GM23338 (cell line): ENCODE measurements at regions not wholly inside any gene's neighbourhood (a gene's known extent, or its start where the extent isn't known, plus 50 kb on each side); places are given as distances from the start of the nearest gene placed in this dataset.

Experiments used
- ATAC-seq: fragments of 200-7000 bp; cut with Tn5 transposase; 3 replicates; pipeline ENCODE4 v1.9.1; 2020
- DNase-seq: peaks from one replicate; pipeline ENCODE4 v3.0.0-alpha.2; 2015; ENCODE audit warnings: low spot score
- H2AFZ ChIP-seq: fragments of 200-600 bp; sonication (generic); 2 replicates; pipeline ENCODE4 v1.8.0; 2016; ENCODE audit warnings: antibody characterized with exemption, mild to moderate bottlenecking, moderate library complexity
- H3F3A ChIP-seq: fragments of 200-600 bp; sonication (generic); replicated peaks from 2 replicates; pipeline ENCODE4 v1.8.0; 2017; ENCODE audit warnings: antibody characterized with exemption, mixed run types, low read depth
- H3K27ac ChIP-seq: fragments of 200-600 bp; sonication (generic); 2 replicates; pipeline ENCODE4 v1.6.1; 2016; ENCODE audit warnings: low read depth
- H3K27me3 ChIP-seq: fragments of 200-600 bp; sonication (generic); 2 replicates; pipeline ENCODE4 v1.8.0; 2016; ENCODE audit warnings: mild to moderate bottlenecking, mixed run types, moderate library complexity; ENCODE audit not compliant: insufficient read depth
- H3K36me3 ChIP-seq: fragments of 200-600 bp; sonication (generic); 2 replicates; pipeline ENCODE4 v1.8.0; 2016; ENCODE audit warnings: mild to moderate bottlenecking; ENCODE audit not compliant: insufficient read depth
- H3K4me1 ChIP-seq: fragments of 200-600 bp; sonication (generic); 2 replicates; pipeline ENCODE4 v1.8.0; 2016; ENCODE audit warnings: mild to moderate bottlenecking, moderate library complexity; ENCODE audit not compliant: insufficient read depth
- H3K4me2 ChIP-seq: fragments of 200-600 bp; sonication (generic); 2 replicates; pipeline ENCODE4 v1.7.1; 2017; ENCODE audit warnings: mixed run types
- H3K4me3 ChIP-seq: fragments of 200-600 bp; sonication (generic); 2 replicates; pipeline ENCODE4 v1.6.1; 2016; ENCODE audit warnings: mixed run types
- H3K79me2 ChIP-seq: fragments of 200-600 bp; sonication (generic); replicated peaks from 2 replicates; pipeline ENCODE4 v1.8.0; 2017; ENCODE audit warnings: mild to moderate bottlenecking; ENCODE audit not compliant: insufficient read depth
- H3K9me2 ChIP-seq: fragments of 200-600 bp; sonication (generic); 2 replicates; pipeline ENCODE4 v1.8.0; 2017; ENCODE audit not compliant: insufficient read depth
- H4K20me1 ChIP-seq: fragments of 200-600 bp; sonication (generic); replicated peaks from 2 replicates; pipeline ENCODE4 v1.8.0; 2017; ENCODE audit warnings: mild to moderate bottlenecking; ENCODE audit not compliant: insufficient read depth
- H3K27ac Mint-ChIP-seq: 2 replicates; pipeline ENCODE4 v1.8.0; 2020; ENCODE audit warnings: inconsistent platforms, mild to moderate bottlenecking, moderate library complexity, mixed read lengths
- H3K27me3 Mint-ChIP-seq: 3 replicates; pipeline ENCODE4 v1.8.0; 2022; ENCODE audit warnings: low read depth, mild to moderate bottlenecking, moderate library complexity, mixed read lengths, inconsistent platforms; ENCODE audit not compliant: insufficient read depth, poor library complexity
- H3K36me3 Mint-ChIP-seq: 3 replicates; pipeline ENCODE4 v1.8.0; 2021; ENCODE audit warnings: low read depth, mild to moderate bottlenecking, inconsistent platforms, moderate library complexity, mixed read lengths
- H3K4me1 Mint-ChIP-seq: 3 replicates; pipeline ENCODE4 v1.8.0; 2020; ENCODE audit warnings: mild to moderate bottlenecking, inconsistent platforms, mixed read lengths
- H3K4me3 Mint-ChIP-seq: 3 replicates; pipeline ENCODE4 v1.8.0; 2021; ENCODE audit warnings: moderate library complexity, mild to moderate bottlenecking, inconsistent platforms, mixed read lengths
- H3K9me3 Mint-ChIP-seq: 3 replicates; pipeline ENCODE4 v1.8.0; 2020; ENCODE audit warnings: moderate library complexity, mild to moderate bottlenecking, inconsistent platforms, mixed read lengths
- CREB1 ChIP-seq: fragments of 250-450 bp; sonication (Bioruptor Pico); IDR thresholded peaks from 2 replicates; pipeline ENCODE4 v1.5.0; 2020; ENCODE audit warnings: low read depth, mild to moderate bottlenecking, moderate library complexity
- CTCF ChIP-seq, 2 experiments: fragments of 200-600 bp in 1 of 2; sonication (generic) in 1 of 2; conservative IDR thresholded peaks; 2 replicates each; pipeline versions ENCODE4 v1.5.1 to v1.6.1; 2016 to 2017; ENCODE audit warnings: antibody characterized with exemption in 2 of 2, low read depth in 2 of 2, mild to moderate bottlenecking in 2 of 2, moderate library complexity in 1 of 2
- EZH2 ChIP-seq: fragments of 200-600 bp; sonication (generic); IDR thresholded peaks from one replicate; pipeline ENCODE4 v1.8.0; 2017; ENCODE audit warnings: antibody characterized with exemption, mild to moderate bottlenecking, low read depth; ENCODE audit not compliant: unreplicated experiment
- EZH2phosphoT487 ChIP-seq: fragments of 200-600 bp; sonication (generic); IDR thresholded peaks from one replicate; pipeline ENCODE4 v1.8.1; 2018; ENCODE audit warnings: antibody characterized with exemption; ENCODE audit not compliant: unreplicated experiment
- JUNB ChIP-seq: IDR thresholded peaks from one replicate; pipeline ENCODE4 v1.6.1; 2016; ENCODE audit warnings: antibody characterized with exemption; ENCODE audit not compliant: unreplicated experiment
- NANOG ChIP-seq: IDR thresholded peaks from 2 replicates; pipeline ENCODE4 v1.6.1; 2016; ENCODE audit warnings: antibody characterized with exemption, borderline replicate concordance
- POLR2AphosphoS5 ChIP-seq: IDR thresholded peaks from 2 replicates; pipeline ENCODE4 v1.6.1; 2016; ENCODE audit warnings: antibody characterized with exemption, low read depth
- STAT1 ChIP-seq: IDR thresholded peaks from one replicate; pipeline ENCODE4 v1.6.1; 2016; ENCODE audit warnings: antibody characterized with exemption; ENCODE audit not compliant: unreplicated experiment
- ZNF114 ChIP-seq: fragments of 250-450 bp; sonication (Bioruptor Pico); IDR thresholded peaks from 2 replicates; pipeline ENCODE4 v1.5.0; 2020; ENCODE audit warnings: mild to moderate bottlenecking, moderate library complexity
- ZNF331 ChIP-seq: fragments of 250-450 bp; sonication (Bioruptor Pico); IDR thresholded peaks from 2 replicates; pipeline ENCODE4 v1.5.0; 2020; ENCODE audit warnings: low read depth, mild to moderate bottlenecking, moderate library complexity
- TF ChIP-seq, protein P1 (sequence below): IDR thresholded peaks from one replicate; pipeline ENCODE4 v1.6.1; 2018; ENCODE audit warnings: antibody characterized with exemption; ENCODE audit not compliant: unreplicated experiment
- TF ChIP-seq, protein P2 (sequence below): IDR thresholded peaks from 2 replicates; pipeline ENCODE4 v1.6.1; 2016; ENCODE audit warnings: antibody characterized with exemption

- TF ChIP-seq, protein P1, sequence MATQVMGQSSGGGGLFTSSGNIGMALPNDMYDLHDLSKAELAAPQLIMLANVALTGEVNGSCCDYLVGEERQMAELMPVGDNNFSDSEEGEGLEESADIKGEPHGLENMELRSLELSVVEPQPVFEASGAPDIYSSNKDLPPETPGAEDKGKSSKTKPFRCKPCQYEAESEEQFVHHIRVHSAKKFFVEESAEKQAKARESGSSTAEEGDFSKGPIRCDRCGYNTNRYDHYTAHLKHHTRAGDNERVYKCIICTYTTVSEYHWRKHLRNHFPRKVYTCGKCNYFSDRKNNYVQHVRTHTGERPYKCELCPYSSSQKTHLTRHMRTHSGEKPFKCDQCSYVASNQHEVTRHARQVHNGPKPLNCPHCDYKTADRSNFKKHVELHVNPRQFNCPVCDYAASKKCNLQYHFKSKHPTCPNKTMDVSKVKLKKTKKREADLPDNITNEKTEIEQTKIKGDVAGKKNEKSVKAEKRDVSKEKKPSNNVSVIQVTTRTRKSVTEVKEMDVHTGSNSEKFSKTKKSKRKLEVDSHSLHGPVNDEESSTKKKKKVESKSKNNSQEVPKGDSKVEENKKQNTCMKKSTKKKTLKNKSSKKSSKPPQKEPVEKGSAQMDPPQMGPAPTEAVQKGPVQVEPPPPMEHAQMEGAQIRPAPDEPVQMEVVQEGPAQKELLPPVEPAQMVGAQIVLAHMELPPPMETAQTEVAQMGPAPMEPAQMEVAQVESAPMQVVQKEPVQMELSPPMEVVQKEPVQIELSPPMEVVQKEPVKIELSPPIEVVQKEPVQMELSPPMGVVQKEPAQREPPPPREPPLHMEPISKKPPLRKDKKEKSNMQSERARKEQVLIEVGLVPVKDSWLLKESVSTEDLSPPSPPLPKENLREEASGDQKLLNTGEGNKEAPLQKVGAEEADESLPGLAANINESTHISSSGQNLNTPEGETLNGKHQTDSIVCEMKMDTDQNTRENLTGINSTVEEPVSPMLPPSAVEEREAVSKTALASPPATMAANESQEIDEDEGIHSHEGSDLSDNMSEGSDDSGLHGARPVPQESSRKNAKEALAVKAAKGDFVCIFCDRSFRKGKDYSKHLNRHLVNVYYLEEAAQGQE = no peak
- TF ChIP-seq NANOG (no peak), CTCF (conservative IDR thresholded peaks at IDR 0.05; ENCODE audit: low read depth in 2 of 2) (no peak), EZH2phosphoT487 (no peak), JUNB (no peak)
Observed at GRCh38 chr18:26734760-26735159, 130.7 kb downstream of the AQP4 start (continued).

GRCh38 chr18:26729449-26729848 lies 136.1 kb downstream of the AQP4 start:
- H3F3A ChIP-seq = no peaks in the 10 kb centered on the region
- DNase-seq (no peak), ATAC-seq (no peak)
- H3K36me3 ChIP-seq = no peaks in the 10 kb centered on the region
- H3K27ac ChIP-seq = no peak overlapping the region
- no peaks in the 10 kb centered on the region for H3K79me2 ChIP-seq
- Mint-ChIP-seq H3K4me3 (no peak overlapping the region), H3K4me1 (peaks cover 12% of the 10 kb centered on the region), H3K9me3 (no peaks in the 10 kb centered on the region), H3K27me3 (no peaks in the 10 kb centered on the region), H3K36me3 (no peaks in the 10 kb centered on the region), H3K27ac (no peak overlapping the region)
- no peak overlapping the region for H2AFZ ChIP-seq
- no peak overlapping the region for H3K4me3 ChIP-seq
- no peak overlapping the region for H3K4me2 ChIP-seq
- H4K20me1 ChIP-seq = no peaks in the 10 kb centered on the region
- no peaks in the 10 kb centered on the region for H3K4me1 ChIP-seq
- no peaks in the 10 kb centered on the region for H3K9me2 ChIP-seq
- no peaks in the 10 kb centered on the region for H3K27me3 ChIP-seq
- TF ChIP-seq EZH2 (no peak), POLR2AphosphoS5 (no peak), STAT1 (no peak), ZNF114 (CRISPR knock-in tag) (no peak), ZNF331 (no peak), NANOG (no peak), CTCF (conservative IDR thresholded peaks at IDR 0.05; ENCODE audit: low read depth in 2 of 2) (no peak), EZH2phosphoT487 (no peak), JUNB (no peak), CREB1 (CRISPR knock-in tag) (no peak)
- TF ChIP-seq, protein P2, sequence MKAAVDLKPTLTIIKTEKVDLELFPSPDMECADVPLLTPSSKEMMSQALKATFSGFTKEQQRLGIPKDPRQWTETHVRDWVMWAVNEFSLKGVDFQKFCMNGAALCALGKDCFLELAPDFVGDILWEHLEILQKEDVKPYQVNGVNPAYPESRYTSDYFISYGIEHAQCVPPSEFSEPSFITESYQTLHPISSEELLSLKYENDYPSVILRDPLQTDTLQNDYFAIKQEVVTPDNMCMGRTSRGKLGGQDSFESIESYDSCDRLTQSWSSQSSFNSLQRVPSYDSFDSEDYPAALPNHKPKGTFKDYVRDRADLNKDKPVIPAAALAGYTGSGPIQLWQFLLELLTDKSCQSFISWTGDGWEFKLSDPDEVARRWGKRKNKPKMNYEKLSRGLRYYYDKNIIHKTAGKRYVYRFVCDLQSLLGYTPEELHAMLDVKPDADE = no peak
- TF ChIP-seq, protein P1 = no peak
